ENCODE measurements at regions not wholly inside any gene's neighbourhood (a gene's known extent, or its start where the extent isn't known, plus 50 kb on each side); places are given as distances from the start of the nearest gene placed in this dataset.

GRCh38 chr18:62637403-62637802 is 77.9 kb upstream of the PHLPP1 start:
- TF ChIP-seq CTCF (IDR thresholded peaks at IDR 0.05; ENCODE audit: low read depth, low read length), result no peak
- ChIA-PET CTCF (interaction anchor here (2.2 to 2.9 kb wide), 2 partner anchors 51 to 345 kb away, joined by 6 to 12 read pairs; no protein-coding TSS in a partner anchor), POLR2A (no interaction called here)
- Histone ChIP-seq H3K4me3 (ENCODE audit: low read depth, low read length) (no peak overlapping the region), H3K27ac (ENCODE audit: low read depth, low read length) (no peak overlapping the region), H3K27me3 (ENCODE audit: control insufficient read depth, insufficient read depth, low read length) (peaks cover 3% of the 10 kb centered on the region), H3K9me3 (ENCODE audit: control insufficient read depth, insufficient read depth, low read length) (no peaks in the 10 kb centered on the region)
- DNase-seq (ENCODE audit: low read depth, low spot score), result no peak

- no peak for DNase-seq (ENCODE audit: low read depth, low spot score)
- Histone ChIP-seq H3K27ac (ENCODE audit: low read depth, low read length) (no peak overlapping the region), H3K27me3 (ENCODE audit: control insufficient read depth, insufficient read depth, low read length) (peaks cover 3% of the 10 kb centered on the region), H3K4me3 (ENCODE audit: low read depth, low read length) (no peak overlapping the region), H3K9me3 (ENCODE audit: control insufficient read depth, insufficient read depth, low read length) (no peaks in the 10 kb centered on the region)
- CTCF ChIA-PET, result interaction anchor here (2.2 to 2.9 kb wide), 2 partner anchors 52 to 344 kb away, joined by 6 to 12 read pairs; no protein-coding TSS in a partner anchor
- POLR2A ChIA-PET, result no interaction called here
- peak; percentile 50 for TF ChIP-seq CTCF (IDR thresholded peaks at IDR 0.05; ENCODE audit: low read depth, low read length)
Measured at GRCh38 chr18:62637807-62638687, 77.3 kb upstream of the PHLPP1 start.

GRCh38 chr18:62643181-62643580 is 72.2 kb upstream of the PHLPP1 start:
- POLR2A ChIA-PET, result no interaction called here
- no peak for TF ChIP-seq CTCF (IDR thresholded peaks at IDR 0.05; ENCODE audit: low read depth, low read length)
- DNase-seq (ENCODE audit: low read depth, low spot score), result no peak
- Histone ChIP-seq H3K27me3 (ENCODE audit: control insufficient read depth, insufficient read depth, low read length) (peaks cover 3% of the 10 kb centered on the region), H3K4me3 (ENCODE audit: low read depth, low read length) (no peak overlapping the region), H3K27ac (ENCODE audit: low read depth, low read length) (no peak overlapping the region), H3K9me3 (ENCODE audit: control insufficient read depth, insufficient read depth, low read length) (no peaks in the 10 kb centered on the region)
- CTCF ChIA-PET, result no interaction called here

DNA sequence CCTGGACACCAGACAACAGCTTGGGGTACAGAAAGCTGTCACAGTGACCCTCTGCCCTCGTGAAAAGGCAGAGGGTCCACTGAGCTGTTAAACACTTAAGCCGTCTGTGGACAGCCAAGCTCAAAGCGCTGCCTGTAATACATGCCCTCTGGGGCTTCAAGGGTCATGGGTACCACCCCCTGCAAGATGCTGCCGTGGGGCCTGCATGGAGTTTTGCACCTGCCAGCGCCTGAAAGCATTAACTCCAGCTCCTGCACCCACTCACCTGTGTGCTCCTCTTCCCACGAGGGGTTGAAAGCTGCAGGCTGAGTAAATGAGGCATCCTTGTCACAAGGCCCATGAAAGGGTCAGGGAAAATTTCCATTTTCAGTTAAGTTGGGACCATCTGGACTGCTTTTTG is 70.6 kb upstream of the PHLPP1 start:
- no peak overlapping the region for H3K27ac ChIP-seq (ENCODE audit: low read depth, low read length)
- ChIA-PET CTCF (interaction anchor here (1.8 kb wide), 1 partner anchor 58 kb away, joined by 6 read pairs; no protein-coding TSS in a partner anchor), POLR2A (no interaction called here)
- peaks cover 7% of the 10 kb centered on the region for H3K27me3 ChIP-seq (ENCODE audit: control insufficient read depth, insufficient read depth, low read length)
- TF ChIP-seq CTCF (IDR thresholded peaks at IDR 0.05; ENCODE audit: low read depth, low read length), result no peak
- no peaks in the 10 kb centered on the region for H3K9me3 ChIP-seq (ENCODE audit: control insufficient read depth, insufficient read depth, low read length)
- no peak overlapping the region for H3K4me3 ChIP-seq (ENCODE audit: low read depth, low read length)
- DNase-seq (ENCODE audit: low read depth, low spot score), result no peak

DNA sequence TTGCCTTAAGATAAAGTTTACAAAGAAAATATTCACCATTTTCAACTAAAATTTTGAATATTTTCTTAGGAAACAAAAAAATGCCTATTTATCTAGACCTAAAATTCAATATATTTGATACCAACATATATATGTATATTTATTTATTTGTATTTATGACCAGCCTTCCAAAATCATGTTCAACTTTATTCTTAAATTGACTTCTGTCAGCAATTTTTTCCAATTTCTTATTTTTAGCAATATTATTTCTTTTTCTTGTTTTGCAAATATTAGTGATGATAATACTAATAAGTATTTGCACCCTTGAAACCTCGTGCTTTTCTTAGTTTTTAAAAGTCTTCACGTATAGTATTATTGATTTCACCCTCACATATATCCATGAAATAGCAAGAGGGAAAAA is 68.2 kb upstream of the PHLPP1 start:
- Histone ChIP-seq H3K4me3 (ENCODE audit: low read depth, low read length) (no peak overlapping the region), H3K27ac (ENCODE audit: low read depth, low read length) (no peak overlapping the region), H3K9me3 (ENCODE audit: control insufficient read depth, insufficient read depth, low read length) (no peaks in the 10 kb centered on the region), H3K27me3 (ENCODE audit: control insufficient read depth, insufficient read depth, low read length) (peaks cover 6% of the 10 kb centered on the region)
- POLR2A ChIA-PET, result no interaction called here
- DNase-seq (ENCODE audit: low read depth, low spot score), result no peak
- CTCF ChIA-PET, result interaction anchor here (0.6 to 0.7 kb wide), 2 partner anchors 61 to 64 kb away, joined by 3 to 6 read pairs; no protein-coding TSS in a partner anchor
- TF ChIP-seq CTCF (IDR thresholded peaks at IDR 0.05; ENCODE audit: low read depth, low read length), result no peak
